ENCODE measurements at regions not wholly inside any gene's neighbourhood (a gene's known extent, or its start where the extent isn't known, plus 50 kb on each side); places are given as distances from the start of the nearest gene placed in this dataset.
"Not testable (repeated sequence)": the region's sequence is repeated elsewhere in the genome, so short reads cannot be mapped to it uniquely, and the experiment has no call there.

GRCh38 chr7:46261638-46262037, 340.6 kb upstream of the IGFBP3 start:
- H4K91ac ChIP-seq (ENCODE audit: low read length); H3K4me2 ChIP-seq (ENCODE audit: low read length, poor library complexity, severe bottlenecking); H3K36me3 ChIP-seq (ENCODE audit: control insufficient read depth in 1 of 2, insufficient read depth in 2 of 2, low read depth in 1 of 2, low read length in 2 of 2); H2BK120ac ChIP-seq (ENCODE audit: low read depth, low read length); H3K9ac ChIP-seq (ENCODE audit: low read length); H3K27ac ChIP-seq (ENCODE audit: low read length, poor library complexity, severe bottlenecking); H3K18ac ChIP-seq (ENCODE audit: low read depth in 1 of 2, low read length in 2 of 2); DNase-seq; H3K79me1 ChIP-seq (replicated peaks; ENCODE audit: low read length, poor library complexity, severe bottlenecking); H2AK5ac ChIP-seq (ENCODE audit: low read length, severe bottlenecking); H3K4me3 ChIP-seq (ENCODE audit: insufficient read depth in 1 of 2, low read depth in 1 of 2, low read length in 2 of 2); H3K4ac ChIP-seq (ENCODE audit: low read depth in 1 of 2, low read length in 2 of 2); H2BK5ac ChIP-seq (ENCODE audit: low read depth, low read length, poor library complexity, severe bottlenecking); H2BK15ac ChIP-seq (ENCODE audit: low read depth, poor library complexity, severe bottlenecking); H2BK12ac ChIP-seq (ENCODE audit: low read length in 2 of 2); H2AFZ ChIP-seq (ENCODE audit: low read depth, low read length); H3K27me3 ChIP-seq (ENCODE audit: control insufficient read depth in 1 of 2, insufficient read depth in 1 of 2, low read length in 2 of 2); H3K4me1 ChIP-seq (ENCODE audit: control insufficient read depth, insufficient read depth, low read depth, low read length); H4K8ac ChIP-seq (ENCODE audit: low read length); H3K23ac ChIP-seq (ENCODE audit: low read length in 2 of 2); H3K14ac ChIP-seq (ENCODE audit: low read length in 2 of 2): not testable (repeated sequence)
- H3K9me3 ChIP-seq (ENCODE audit: control insufficient read depth, low read length): peaks cover 20% of the 10 kb centered on the region
- 95% methylated on average over 6 of the region's 9 CpGs for WGBS

GRCh38 chr7:46259947-46260346, 338.9 kb upstream of the IGFBP3 start:
- no peak overlapping the region for H3K23ac ChIP-seq (ENCODE audit: low read length in 2 of 2)
- no peak overlapping the region for H2BK120ac ChIP-seq (ENCODE audit: low read depth, low read length)
- H3K79me1 ChIP-seq (replicated peaks; ENCODE audit: low read length, poor library complexity, severe bottlenecking): no peaks in the 10 kb centered on the region
- H3K9me3 ChIP-seq (ENCODE audit: control insufficient read depth, low read length): peaks cover 20% of the 10 kb centered on the region
- H2BK15ac ChIP-seq (ENCODE audit: low read depth, poor library complexity, severe bottlenecking): no peak overlapping the region
- H2BK5ac ChIP-seq (ENCODE audit: low read depth, low read length, poor library complexity, severe bottlenecking): no peak overlapping the region
- no peaks in the 10 kb centered on the region for H3K36me3 ChIP-seq (ENCODE audit: control insufficient read depth in 1 of 2, insufficient read depth in 2 of 2, low read depth in 1 of 2, low read length in 2 of 2)
- no peak overlapping the region for H4K91ac ChIP-seq (ENCODE audit: low read length)
- no peak overlapping the region for H3K18ac ChIP-seq (ENCODE audit: low read depth in 1 of 2, low read length in 2 of 2)
- peak; percentile 3 for DNase-seq
- no peak overlapping the region for H2BK12ac ChIP-seq (ENCODE audit: low read length in 2 of 2)
- H3K27ac ChIP-seq (ENCODE audit: low read length, poor library complexity, severe bottlenecking): no peak overlapping the region
- no peak overlapping the region for H2AFZ ChIP-seq (ENCODE audit: low read depth, low read length)
- no peak overlapping the region for H4K8ac ChIP-seq (ENCODE audit: low read length)
- 100% methylated on average over 1 of the region's 1 CpG for WGBS
- H3K14ac ChIP-seq (ENCODE audit: low read length in 2 of 2): no peak overlapping the region
- no peak overlapping the region for H3K4me2 ChIP-seq (ENCODE audit: low read length, poor library complexity, severe bottlenecking)
- H3K4me3 ChIP-seq (ENCODE audit: insufficient read depth in 1 of 2, low read depth in 1 of 2, low read length in 2 of 2): no peak overlapping the region
- H3K9ac ChIP-seq (ENCODE audit: low read length): no peak overlapping the region
- H3K4ac ChIP-seq (ENCODE audit: low read depth in 1 of 2, low read length in 2 of 2): no peak overlapping the region
- H3K4me1 ChIP-seq (ENCODE audit: control insufficient read depth, insufficient read depth, low read depth, low read length): peaks cover 4% of the 10 kb centered on the region
- no peak overlapping the region for H2AK5ac ChIP-seq (ENCODE audit: low read length, severe bottlenecking)
- H3K27me3 ChIP-seq (ENCODE audit: control insufficient read depth in 1 of 2, insufficient read depth in 1 of 2, low read length in 2 of 2): no peaks in the 10 kb centered on the region

GRCh38 chr7:46257761-46258448, 336.8 kb upstream of the IGFBP3 start:
- Histone ChIP-seq H2AK5ac (ENCODE audit: low read length, severe bottlenecking) (peak overlapping the region; percentile 75), H3K23ac (ENCODE audit: low read length in 2 of 2) (no peak overlapping the region), H3K4me1 (ENCODE audit: control insufficient read depth, insufficient read depth, low read depth, low read length) (peaks cover 4% of the 10 kb centered on the region), H3K36me3 (ENCODE audit: control insufficient read depth in 1 of 2, insufficient read depth in 2 of 2, low read depth in 1 of 2, low read length in 2 of 2) (no peaks in the 10 kb centered on the region), H4K91ac (ENCODE audit: low read length) (no peak overlapping the region), H2BK12ac (ENCODE audit: low read length in 2 of 2) (peak overlapping the region; percentile 17 to 56), H2BK5ac (ENCODE audit: low read depth, low read length, poor library complexity, severe bottlenecking) (peak overlapping the region; percentile 60), H3K9me3 (ENCODE audit: control insufficient read depth, low read length) (peaks cover 12% of the 10 kb centered on the region), H3K27ac (ENCODE audit: low read length, poor library complexity, severe bottlenecking) (peak overlapping the region; percentile 62), H2AFZ (ENCODE audit: low read depth, low read length) (no peak overlapping the region), H3K9ac (ENCODE audit: low read length) (no peak overlapping the region), H3K27me3 (ENCODE audit: control insufficient read depth in 1 of 2, insufficient read depth in 1 of 2, low read length in 2 of 2) (no peaks in the 10 kb centered on the region), H2BK120ac (ENCODE audit: low read depth, low read length) (no peak overlapping the region), H3K79me1 (replicated peaks; ENCODE audit: low read length, poor library complexity, severe bottlenecking) (no peaks in the 10 kb centered on the region), H3K4ac (ENCODE audit: low read depth in 1 of 2, low read length in 2 of 2) (no peak overlapping the region), H3K4me2 (ENCODE audit: low read length, poor library complexity, severe bottlenecking) (no peak overlapping the region), H2BK15ac (ENCODE audit: low read depth, poor library complexity, severe bottlenecking) (no peak overlapping the region), H4K8ac (ENCODE audit: low read length) (peak overlapping the region; percentile 75), H3K14ac (ENCODE audit: low read length in 2 of 2) (no peak overlapping the region), H3K18ac (ENCODE audit: low read depth in 1 of 2, low read length in 2 of 2) (peak overlapping the region; percentile 18 to 44), H3K4me3 (ENCODE audit: insufficient read depth in 1 of 2, low read depth in 1 of 2, low read length in 2 of 2) (no peak overlapping the region)
- WGBS: 100% methylated on average over 2 of the region's 3 CpGs
- DNase-seq: peak; percentile 65

GRCh38 chr7:46256870-46257661, 336.0 kb upstream of the IGFBP3 start:
- Histone ChIP-seq H3K4me3 (ENCODE audit: insufficient read depth in 1 of 2, low read depth in 1 of 2, low read length in 2 of 2) (no peak overlapping the region), H2AK5ac (ENCODE audit: low read length, severe bottlenecking) (peak overlapping the region; percentile 60), H4K91ac (ENCODE audit: low read length) (no peak overlapping the region), H2BK15ac (ENCODE audit: low read depth, poor library complexity, severe bottlenecking) (no peak overlapping the region), H2BK5ac (ENCODE audit: low read depth, low read length, poor library complexity, severe bottlenecking) (no peak overlapping the region), H2BK12ac (ENCODE audit: low read length in 2 of 2) (no peak overlapping the region), H3K18ac (ENCODE audit: low read depth in 1 of 2, low read length in 2 of 2) (no peak overlapping the region), H2BK120ac (ENCODE audit: low read depth, low read length) (no peak overlapping the region), H3K4me1 (ENCODE audit: control insufficient read depth, insufficient read depth, low read depth, low read length) (peaks cover 4% of the 10 kb centered on the region), H3K23ac (ENCODE audit: low read length in 2 of 2) (no peak overlapping the region), H3K14ac (ENCODE audit: low read length in 2 of 2) (no peak overlapping the region), H2AFZ (ENCODE audit: low read depth, low read length) (no peak overlapping the region), H4K8ac (ENCODE audit: low read length) (no peak overlapping the region), H3K9ac (ENCODE audit: low read length) (no peak overlapping the region), H3K4me2 (ENCODE audit: low read length, poor library complexity, severe bottlenecking) (no peak overlapping the region), H3K36me3 (ENCODE audit: control insufficient read depth in 1 of 2, insufficient read depth in 2 of 2, low read depth in 1 of 2, low read length in 2 of 2) (no peaks in the 10 kb centered on the region), H3K9me3 (ENCODE audit: control insufficient read depth, low read length) (peaks cover 12% of the 10 kb centered on the region), H3K27me3 (ENCODE audit: control insufficient read depth in 1 of 2, insufficient read depth in 1 of 2, low read length in 2 of 2) (no peaks in the 10 kb centered on the region), H3K4ac (ENCODE audit: low read depth in 1 of 2, low read length in 2 of 2) (no peak overlapping the region), H3K79me1 (replicated peaks; ENCODE audit: low read length, poor library complexity, severe bottlenecking) (no peaks in the 10 kb centered on the region), H3K27ac (ENCODE audit: low read length, poor library complexity, severe bottlenecking) (peak overlapping the region; percentile 8)
- DNase-seq: peak; percentile 31
- 69% methylated on average over 7 of the region's 8 CpGs for WGBS

Data from mesenchymal stem cell (in vitro differentiated cells and primary cell).